KOPT-K1 (cell line): ENCODE measurements at regions not wholly inside any gene's neighbourhood (a gene's known extent, or its start where the extent isn't known, plus 50 kb on each side); places are given as distances from the start of the nearest gene placed in this dataset.

Source experiments
- H3K27ac ChIP-seq: fragments of 200-600 bp; sonication (generic); 2 replicates; pipeline ENCODE4 v1.5.1; 2016; ENCODE audit warnings: antibody characterized with exemption, mild to moderate bottlenecking, low read depth, low read length; ENCODE audit not compliant: poor library complexity, severe bottlenecking
- H3K36me3 ChIP-seq: fragments of 200-600 bp; sonication (generic); 2 replicates; pipeline ENCODE4 v1.5.1; 2017; ENCODE audit warnings: antibody characterized with exemption, mild to moderate bottlenecking, low read length, moderate library complexity; ENCODE audit not compliant: insufficient read depth
- H3K9me3 ChIP-seq: fragments of 200-600 bp; sonication (generic); 2 replicates; pipeline ENCODE4 v1.5.1; 2017; ENCODE audit warnings: antibody characterized with exemption, low read length, mild to moderate bottlenecking; ENCODE audit not compliant: insufficient read depth, poor library complexity, severe bottlenecking

DNA sequence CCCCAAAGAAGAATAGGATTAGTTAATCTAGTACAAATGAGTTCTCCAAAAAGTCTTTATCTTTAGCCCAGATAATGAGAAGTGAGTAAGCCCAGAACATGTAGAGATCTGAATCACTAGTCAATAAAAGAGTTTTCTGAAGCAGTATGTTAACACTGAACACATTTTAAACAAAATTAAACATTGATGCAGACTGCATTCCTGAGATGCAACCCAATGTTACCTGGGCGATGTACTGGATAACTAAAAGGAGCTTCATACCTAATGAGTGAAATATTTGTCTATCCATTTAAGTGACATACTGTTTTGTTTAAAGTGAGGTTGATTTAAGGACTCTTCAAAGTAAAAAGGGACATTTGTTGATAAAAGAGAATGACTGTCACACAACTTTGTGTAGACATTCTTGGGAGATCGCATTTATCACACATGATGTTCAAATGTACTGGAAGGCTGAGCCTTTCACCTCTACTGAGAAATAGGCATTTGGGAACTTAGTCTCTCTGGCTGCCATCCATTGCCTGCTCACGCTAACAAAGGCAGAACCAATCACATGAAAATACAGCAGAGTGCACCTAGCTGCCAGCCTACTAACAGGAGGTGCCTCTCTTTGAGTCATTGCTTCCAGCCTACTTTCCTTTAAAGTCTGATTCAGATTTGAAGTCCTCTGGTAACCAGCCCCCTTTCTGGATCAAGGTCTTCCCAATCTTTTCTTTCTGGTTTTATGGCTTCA, 287.7 kb downstream of the BTG1 start:
- H3K27ac ChIP-seq = no peak overlapping the region
- H3K36me3 ChIP-seq = no peaks in the 10 kb centered on the region
- H3K9me3 ChIP-seq = no peaks in the 10 kb centered on the region

GRCh38 chr12:91854725-91855124, 290.9 kb downstream of the BTG1 start:
- H3K27ac ChIP-seq = no peak overlapping the region
- H3K9me3 ChIP-seq = no peaks in the 10 kb centered on the region
- no peaks in the 10 kb centered on the region for H3K36me3 ChIP-seq

GRCh38 chr12:91853350-91854127, 292.1 kb downstream of the BTG1 start:
- no peaks in the 10 kb centered on the region for H3K9me3 ChIP-seq
- no peak overlapping the region for H3K27ac ChIP-seq
- no peaks in the 10 kb centered on the region for H3K36me3 ChIP-seq

DNA sequence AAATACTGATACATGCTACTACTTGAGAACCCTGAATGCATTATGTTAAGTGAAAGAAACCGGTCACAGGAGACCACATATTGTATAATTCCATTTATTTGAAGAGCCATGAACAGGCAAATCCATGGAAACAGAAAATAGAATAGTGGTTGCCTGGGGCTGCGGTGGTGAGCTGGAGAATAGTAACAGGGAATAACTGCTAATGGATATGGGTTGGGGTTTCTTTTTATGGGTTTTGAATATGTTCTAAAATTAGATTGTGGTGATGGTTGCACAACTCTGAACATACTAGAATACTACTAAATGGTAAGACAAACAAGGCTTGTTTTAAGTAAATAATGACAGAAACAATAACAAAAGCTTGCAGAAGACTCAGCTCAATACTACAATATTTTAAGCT, 293.0 kb downstream of the BTG1 start:
- H3K27ac ChIP-seq = no peak overlapping the region
- H3K9me3 ChIP-seq = no peaks in the 10 kb centered on the region
- no peaks in the 10 kb centered on the region for H3K36me3 ChIP-seq

- no peak overlapping the region for H3K27ac ChIP-seq
Observed at GRCh38 chr12:91851741-91852477, 293.7 kb downstream of the BTG1 start.

DNA sequence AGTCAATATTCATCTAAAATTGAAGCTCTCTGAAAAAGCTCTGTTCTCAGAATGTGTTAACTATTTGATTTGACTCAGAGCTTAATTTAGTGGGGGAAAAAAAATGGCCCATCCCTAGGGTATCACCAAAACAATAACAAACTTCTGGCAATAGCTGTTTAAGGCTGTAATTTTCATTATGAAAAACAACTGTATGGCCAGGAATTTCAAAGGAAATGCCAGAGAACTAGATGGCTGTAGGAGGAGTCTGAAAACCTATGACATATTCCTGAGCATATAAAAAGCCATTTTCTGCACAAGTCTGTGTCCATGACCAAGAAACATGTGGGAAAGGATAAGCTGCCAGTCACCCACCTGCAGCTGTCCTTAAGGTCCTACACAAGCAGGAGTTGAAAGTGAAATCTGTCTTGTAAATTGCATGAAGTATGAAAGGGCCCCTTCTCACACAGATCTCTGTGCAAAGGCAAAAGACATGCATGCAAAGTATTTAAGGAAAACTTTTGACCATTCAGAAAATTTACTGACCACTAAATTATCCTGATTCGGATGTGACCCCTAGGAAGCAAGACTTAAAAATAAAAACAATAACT, 299.1 kb downstream of the BTG1 start:
- no peaks in the 10 kb centered on the region for H3K36me3 ChIP-seq
- no peak overlapping the region for H3K27ac ChIP-seq
- H3K9me3 ChIP-seq = peaks cover 11% of the 10 kb centered on the region

More at GRCh38 chr12:91851741-91852477, 293.7 kb downstream of the BTG1 start:
- H3K36me3 ChIP-seq = no peaks in the 10 kb centered on the region
- no peaks in the 10 kb centered on the region for H3K9me3 ChIP-seq

DNA sequence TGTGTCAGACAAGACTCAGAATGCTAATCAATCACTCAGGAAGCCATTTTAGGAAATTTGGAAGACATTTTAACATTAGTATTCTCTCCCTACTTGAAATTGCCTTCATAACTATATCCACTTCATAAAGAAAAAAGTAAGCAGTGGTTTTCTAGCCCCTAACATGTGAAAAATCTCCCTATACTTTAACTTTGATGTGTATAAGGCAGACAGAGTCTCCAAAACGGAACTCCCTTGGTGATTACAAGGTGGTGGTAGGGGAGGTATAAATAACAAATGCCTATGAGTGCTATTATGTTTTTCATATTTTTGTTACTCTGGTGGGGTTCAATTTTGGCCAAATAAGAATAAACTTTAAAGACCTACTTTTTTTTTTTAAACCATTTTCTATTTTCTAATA, 300.3 kb downstream of the BTG1 start:
- H3K9me3 ChIP-seq = peaks cover 11% of the 10 kb centered on the region
- H3K27ac ChIP-seq = no peak overlapping the region
- H3K36me3 ChIP-seq = no peaks in the 10 kb centered on the region

DNA sequence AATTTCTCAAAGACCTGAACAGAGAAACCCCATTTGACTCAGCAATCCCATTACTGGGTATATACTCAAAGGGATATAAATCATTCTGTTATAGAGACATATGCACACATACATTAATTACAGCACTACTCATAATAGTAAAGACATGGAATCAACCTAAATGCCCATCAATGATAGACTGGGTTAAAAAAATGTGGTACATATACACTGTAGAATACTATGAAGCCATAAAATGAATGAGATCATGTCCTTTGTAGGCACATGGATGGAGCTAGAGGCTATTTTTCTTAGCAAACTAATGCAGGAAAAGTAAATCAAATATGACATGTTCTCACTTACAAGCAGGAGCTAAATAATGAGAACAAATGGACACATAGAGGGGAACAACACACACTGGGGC, 303.8 kb downstream of the BTG1 start:
- Histone ChIP-seq H3K36me3 (no peaks in the 10 kb centered on the region), H3K9me3 (peaks cover 11% of the 10 kb centered on the region), H3K27ac (no peak overlapping the region)

DNA sequence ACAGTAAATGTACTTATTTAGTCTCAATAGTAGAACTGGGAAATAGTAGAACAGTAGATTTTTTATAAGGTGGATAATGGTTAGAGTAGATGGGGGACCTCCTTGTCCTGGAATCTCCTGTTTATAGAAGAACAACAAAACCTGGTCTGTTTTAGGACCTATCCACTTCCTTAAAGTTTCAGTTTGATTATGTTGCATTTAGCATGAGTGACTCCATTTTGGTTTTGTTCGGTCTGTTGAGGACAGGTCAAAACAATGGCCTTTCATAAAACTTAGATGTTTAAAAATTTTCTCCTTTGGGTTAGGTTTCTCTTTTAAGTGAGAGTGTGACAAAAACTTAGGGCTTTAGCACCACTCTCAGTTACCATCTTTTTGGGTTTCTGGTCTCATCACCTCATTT, 308.9 kb downstream of the BTG1 start:
- H3K27ac ChIP-seq = no peak overlapping the region
- H3K9me3 ChIP-seq = no peaks in the 10 kb centered on the region
- H3K36me3 ChIP-seq = no peaks in the 10 kb centered on the region

DNA sequence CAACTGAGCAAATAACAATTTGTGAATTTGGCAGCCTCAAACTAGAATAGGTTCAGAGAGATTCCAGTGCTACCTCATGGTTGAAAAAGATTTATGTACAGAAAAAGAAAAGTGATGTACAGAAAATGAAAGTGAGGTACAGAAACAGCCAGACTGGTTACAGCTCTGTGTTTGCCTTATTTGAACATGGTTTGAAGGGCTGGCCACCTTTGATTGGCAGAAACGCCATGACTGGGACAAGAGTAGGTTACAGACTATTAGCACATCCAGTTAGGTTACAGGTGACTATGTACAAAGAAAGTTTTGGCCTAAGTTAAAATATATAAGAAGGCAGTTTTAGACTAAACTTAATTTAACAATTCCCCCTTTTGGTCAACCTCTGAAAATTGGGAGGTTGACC, 309.4 kb downstream of the BTG1 start:
- no peaks in the 10 kb centered on the region for H3K9me3 ChIP-seq
- no peak overlapping the region for H3K27ac ChIP-seq
- H3K36me3 ChIP-seq = no peaks in the 10 kb centered on the region

DNA sequence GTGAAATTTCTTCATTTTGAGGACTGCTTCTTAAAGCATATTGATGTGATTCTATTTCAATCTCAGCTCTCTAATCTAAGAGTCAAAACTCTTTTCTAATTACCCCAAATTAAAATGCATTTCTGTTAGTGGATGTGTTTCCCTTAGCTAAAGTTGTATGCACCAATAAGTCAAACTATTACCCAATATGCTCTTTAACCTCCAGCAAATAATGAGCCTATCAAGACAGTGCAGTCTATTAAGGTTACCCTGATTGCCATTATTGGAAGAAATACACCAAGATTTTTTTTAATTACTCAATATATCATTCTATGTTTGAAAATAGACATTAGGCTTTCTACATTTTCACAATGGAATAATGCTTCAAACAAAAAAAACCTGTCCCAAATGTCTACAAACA, 310.0 kb downstream of the BTG1 start:
- no peaks in the 10 kb centered on the region for H3K9me3 ChIP-seq
- no peak overlapping the region for H3K27ac ChIP-seq

DNA sequence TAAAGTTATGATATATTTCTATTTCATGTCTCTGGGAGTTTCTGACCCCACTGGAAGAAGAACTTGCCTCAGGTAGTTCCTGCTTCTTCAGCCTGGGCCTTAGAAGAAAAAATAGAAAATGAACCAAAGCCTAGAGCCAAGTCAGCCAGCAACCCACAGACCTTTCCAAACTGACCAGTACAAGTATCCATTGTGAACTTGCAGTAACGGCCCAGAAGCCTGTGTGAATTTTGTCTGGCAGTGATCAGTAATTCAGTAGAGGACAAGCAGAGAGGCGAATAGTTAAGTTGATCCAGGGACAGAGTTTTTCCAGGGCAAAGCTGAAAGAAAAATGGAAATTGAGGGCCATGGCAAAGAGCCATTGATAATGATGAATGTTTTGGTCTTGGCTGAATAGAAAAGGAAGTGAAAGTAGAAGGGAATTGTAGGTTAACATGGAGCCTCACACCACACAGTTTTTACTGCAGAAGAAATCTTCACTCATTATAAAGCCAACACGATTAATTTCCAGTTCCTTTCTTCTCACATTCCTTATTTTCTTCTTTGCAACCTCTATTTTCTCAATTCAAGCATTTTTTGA, 311.8 kb downstream of the BTG1 start:
- Histone ChIP-seq H3K27ac (no peak overlapping the region), H3K36me3 (no peaks in the 10 kb centered on the region), H3K9me3 (no peaks in the 10 kb centered on the region)

More for the DNA sequence above, 310.0 kb downstream of the BTG1 start:
- no peaks in the 10 kb centered on the region for H3K36me3 ChIP-seq

DNA sequence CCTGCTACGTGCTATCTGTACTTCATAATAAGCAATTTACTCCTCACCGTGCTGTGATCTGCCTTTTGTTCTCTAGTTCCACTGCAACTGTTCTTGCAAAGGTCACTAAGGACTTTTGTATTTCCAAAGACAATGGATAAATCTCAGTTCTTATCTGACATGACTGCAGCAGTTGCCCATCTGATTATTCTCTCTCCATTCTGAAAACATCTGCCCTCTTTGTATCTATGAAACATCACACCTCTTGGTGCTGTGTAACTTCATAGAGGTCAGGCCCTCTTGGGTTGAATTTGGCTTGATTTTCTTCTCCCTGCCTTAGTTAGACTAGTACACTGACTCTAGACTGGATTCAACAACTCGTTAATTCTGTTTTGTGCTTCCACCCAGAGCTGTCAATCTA, 319.6 kb downstream of the BTG1 start:
- no peaks in the 10 kb centered on the region for H3K9me3 ChIP-seq

GRCh38 chr12:91824991-91825390, 320.7 kb downstream of the BTG1 start:
- H3K27ac ChIP-seq = no peak overlapping the region
- H3K36me3 ChIP-seq = no peaks in the 10 kb centered on the region
- peaks cover 6% of the 10 kb centered on the region for H3K9me3 ChIP-seq

More for the DNA sequence above, 319.6 kb downstream of the BTG1 start:
- no peaks in the 10 kb centered on the region for H3K36me3 ChIP-seq
- no peak overlapping the region for H3K27ac ChIP-seq

DNA sequence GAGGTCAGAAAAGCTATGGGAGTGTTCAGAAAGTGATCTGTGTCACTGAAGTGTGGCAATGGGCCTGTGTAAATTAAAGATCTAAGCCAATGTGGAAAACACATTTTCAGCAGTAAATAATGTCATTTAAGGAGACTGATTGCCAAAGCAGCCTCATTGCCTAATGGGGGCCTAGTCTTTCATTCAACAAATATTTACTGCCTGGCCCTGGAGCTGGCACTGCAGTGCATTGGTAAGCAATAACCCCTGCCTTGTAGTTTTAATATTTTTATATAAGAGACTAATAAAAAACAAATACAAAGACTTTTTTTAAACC, 326.6 kb downstream of the BTG1 start:
- H3K27ac ChIP-seq = no peak overlapping the region
- H3K36me3 ChIP-seq = no peaks in the 10 kb centered on the region
- H3K9me3 ChIP-seq = peaks cover 6% of the 10 kb centered on the region
